Activated naive CD4-positive, alpha-beta T cell treated with Interleukin-2 at 50 U/mL for 16 hours (primary cell): ENCODE measurements at regions not wholly inside any gene's neighbourhood (a gene's known extent, or its start where the extent isn't known, plus 50 kb on each side); places are given as distances from the start of the nearest gene placed in this dataset.

Source experiments
- DNase-seq: peaks from one replicate; pipeline ENCODE4 v3.0.0-alpha.2; 2020

DNA sequence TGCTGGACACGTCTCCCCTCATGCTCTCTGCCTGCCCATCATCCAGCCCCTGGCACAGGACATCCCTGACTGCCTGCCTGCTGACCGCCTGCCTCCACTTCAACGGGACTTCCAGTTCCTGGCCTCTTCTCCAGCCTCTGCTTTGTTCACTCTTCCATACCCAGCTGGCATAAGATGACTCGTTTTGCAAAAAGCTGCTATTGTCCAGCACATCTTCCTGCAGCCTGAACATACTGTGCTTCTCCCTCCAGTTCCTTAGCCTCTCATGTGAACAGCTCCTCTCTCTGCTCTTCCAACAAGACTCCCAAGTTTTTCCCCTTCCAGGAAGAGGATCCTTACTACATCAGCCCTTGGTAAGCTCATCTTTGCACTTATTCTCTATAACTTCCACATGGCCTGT lies 62.4 kb upstream of the SKOR2 start:
- DNase-seq, result no peak

DNA sequence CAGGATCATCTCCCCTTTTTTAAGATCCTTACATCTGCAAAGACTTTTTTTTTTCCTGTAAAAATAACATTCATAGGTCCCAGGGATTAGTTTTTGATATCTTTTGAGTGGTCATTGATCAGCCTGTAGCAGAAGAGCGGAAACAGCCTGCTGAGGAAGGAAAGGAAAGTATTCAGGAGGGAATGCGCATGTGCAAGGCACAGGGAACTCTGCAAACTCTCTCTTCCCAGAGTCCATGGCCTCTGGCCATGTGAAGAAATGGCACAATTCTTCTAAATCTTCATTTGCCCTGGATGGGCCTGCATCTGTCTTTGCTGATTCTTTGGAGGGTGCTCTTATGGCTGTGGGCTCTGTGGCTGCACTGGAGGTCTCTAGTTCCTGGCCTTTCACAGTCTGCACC lies 60.1 kb upstream of the SKOR2 start:
- no peak for DNase-seq
